Pancreas (tissue), 10 donors: ENCODE measurements at regions not wholly inside any gene's neighbourhood (a gene's known extent, or its start where the extent isn't known, plus 50 kb on each side); places are given as distances from the start of the nearest gene placed in this dataset.
"Not testable (repeated sequence)": the region's sequence is repeated elsewhere in the genome, so short reads cannot be mapped to it uniquely, and the experiment has no call there.

Experiments used
- ATAC-seq, 4 donors: fragments of 200-7000 bp; cut with Tn5 transposase; one replicate each; pipeline versions ENCODE4 v1.8.0 to v1.9.1; 2020; ENCODE audit warnings: mild to moderate bottlenecking in 4 of 4, moderate library complexity in 4 of 4
- DNase-seq, 6 donors: peaks; one replicate each; pipeline ENCODE4 v3.0.0-alpha.2; 2020
- FAIRE-seq: peaks from 2 replicates; lab custom pipeline; 2012; peaks lifted over from hg19 to GRCh38; lab: Jason Lieb, UNC
- H3K27ac ChIP-seq, 4 donors: fragments of 200-600 bp; sonication (generic); 1 replicate in 3 of 4; 2 replicates in 1 of 4; pipeline versions ENCODE4 v1.5.0 to v1.8.0; 2020
- H3K27me3 ChIP-seq, 4 donors: fragments of 200-600 bp; one replicate each; pipeline ENCODE4 v1.8.0; 2021
- H3K36me3 ChIP-seq, 3 donors: fragments of 200-600 bp; sonication (generic) in 1 of 3; one replicate each; pipeline versions ENCODE4 v1.5.0 to v1.8.0; 2020 to 2021
- H3K4me1 ChIP-seq, 3 donors: fragments of 200-600 bp; one replicate each; pipeline ENCODE4 v1.8.0; 2021
- H3K4me3 ChIP-seq, 4 donors: fragments of 200-600 bp; sonication (generic) in 2 of 4; one replicate each; pipeline versions ENCODE4 v1.5.0 to v1.8.0; 2020 to 2021
- H3K9me3 ChIP-seq, 4 donors: fragments of 200-600 bp; one replicate each; pipeline ENCODE4 v1.8.0; 2021
- CTCF ChIP-seq, 4 donors: fragments of 200-600 bp; sonication (generic) in 3 of 4; IDR thresholded peaks; one replicate each; pipeline versions ENCODE4 v1.5.0 to v1.8.0; 2021; ENCODE audit warnings: antibody characterized with exemption in 4 of 4
- WGBS, 2 donors: extraction: QIAGEN DNeasy Blood & Tissue Kit; methylation state at CpG; one replicate each; pipeline ENCODE4 v1.1.7; 2013; 5-methylcytosine and 5-hydroxymethylcytosine counted together
- intact Hi-C, 3 donors: fragments of 100-400 bp; cut with DNase I; formaldehyde crosslinking; loops; one replicate each; pipeline versions ENCODE4 v1.11.1 to v1.14.2; 2022
- donor health status: healthy with polysubstance abuse.
- donor health status: DM: no; HTN: no; CAD: no; lungs with moderate emphysema.
- donor health status: DM: no; HTN: no; CAD: no.
- donor health status: control.
- donor health status: control.
- donor health status: Bipolar disorder and iron deficiency.
- donor health status: DM: yes; HTN: yes; CAD: no.
- donor health status: DM: no; HTN: no; CAD: no.
- donor health status: DM: no; HTN: no; CAD: no.
- donor health status: DM: yes; HTN: yes; CAD: no.

- no peaks in the 10 kb centered on the region for H3K36me3 ChIP-seq
- DNase-seq, result no peak
- TF ChIP-seq CTCF (IDR thresholded peaks at IDR 0.05), result no peak
- H3K27ac ChIP-seq, result no peak overlapping the region
- H3K4me1 ChIP-seq, result no peaks in the 10 kb centered on the region
- H3K27me3 ChIP-seq, result no peaks in the 10 kb centered on the region
- no peak for FAIRE-seq
- intact Hi-C loops, result no loop called here
- H3K9me3 ChIP-seq, result no peaks in the 10 kb centered on the region
- ATAC-seq, result no peak
- WGBS, 2 donors, result 59 to 65% methylated on average over 2 of the region's 2 CpGs
- H3K4me3 ChIP-seq, result no peak overlapping the region
These were observed 540.8 kb upstream of the SGO1 start for GRCh38 chr3:20726786-20727185.

- no peak for TF ChIP-seq CTCF (IDR thresholded peaks at IDR 0.05)
- no peak for FAIRE-seq
- H3K27me3 ChIP-seq, result no peaks in the 10 kb centered on the region
- intact Hi-C loops, result no loop called here
- no peaks in the 10 kb centered on the region for H3K9me3 ChIP-seq
- H3K4me3 ChIP-seq, result no peak overlapping the region
- ATAC-seq, result no peak
- H3K4me1 ChIP-seq, result no peaks in the 10 kb centered on the region
- 84 to 85% methylated on average over 1 of the region's 1 CpG for WGBS, 2 donors
- H3K27ac ChIP-seq, result no peak overlapping the region
- no peak for DNase-seq
- no peaks in the 10 kb centered on the region for H3K36me3 ChIP-seq
These were observed 538.2 kb upstream of the SGO1 start for GRCh38 chr3:20724241-20724640.

- intact Hi-C loops, H3K4me1 ChIP-seq, H3K4me3 ChIP-seq, H3K27me3 ChIP-seq, H3K36me3 ChIP-seq, ATAC-seq, DNase-seq, H3K27ac ChIP-seq, H3K9me3 ChIP-seq, FAIRE-seq: not testable (repeated sequence)
- WGBS, 2 donors, result 93% methylated on average over 2 of the region's 2 CpGs
These were observed 530.4 kb upstream of the SGO1 start for GRCh38 chr3:20716425-20716824.

- no peaks in the 10 kb centered on the region for H3K9me3 ChIP-seq
- no peak for FAIRE-seq
- TF ChIP-seq CTCF (IDR thresholded peaks at IDR 0.05), result no peak
These were observed 515.6 kb upstream of the SGO1 start for GRCh38 chr3:20701641-20702040.

GRCh38 chr3:20700714-20701113 is 514.7 kb upstream of the SGO1 start:
- ATAC-seq, result peak in 2 of 4 donors; percentile 38 to 51
- DNase-seq, result no peak
- no peaks in the 10 kb centered on the region for H3K9me3 ChIP-seq
- intact Hi-C loops, result no loop called here
- H3K27me3 ChIP-seq, result no peaks in the 10 kb centered on the region
- 23 to 39% methylated on average over 2 of the region's 2 CpGs for WGBS, 2 donors
- peaks cover 0 to 14% (median 6%) of the 10 kb centered on the region in 3 donors for H3K4me1 ChIP-seq
- H3K4me3 ChIP-seq, result no peak overlapping the region
- no peak for TF ChIP-seq CTCF (IDR thresholded peaks at IDR 0.05)
- H3K27ac ChIP-seq, result no peak overlapping the region
- no peak for FAIRE-seq
- H3K36me3 ChIP-seq, result no peaks in the 10 kb centered on the region

More at GRCh38 chr3:20701641-20702040, 515.6 kb upstream of the SGO1 start:
- Histone ChIP-seq H3K27ac (no peak overlapping the region), H3K4me3 (no peak overlapping the region), H3K4me1 (peaks cover 0 to 14% (median 6%) of the 10 kb centered on the region in 3 donors), H3K36me3 (no peaks in the 10 kb centered on the region), H3K27me3 (no peaks in the 10 kb centered on the region)
- 15 to 18% methylated on average over 1 of the region's 1 CpG for WGBS, 2 donors
- DNase-seq (no peak), ATAC-seq (no peak)
- intact Hi-C loops, result no loop called here
